GM23338 (cell line): ENCODE measurements at regions not wholly inside any gene's neighbourhood (a gene's known extent, or its start where the extent isn't known, plus 50 kb on each side); places are given as distances from the start of the nearest gene placed in this dataset.
"Not testable (repeated sequence)": the region's sequence is repeated elsewhere in the genome, so short reads cannot be mapped to it uniquely, and the experiment has no call there.

Experiments
- CREB1 ChIP-seq: fragments of 250-450 bp; sonication (Bioruptor Pico); IDR thresholded peaks from 2 replicates; pipeline ENCODE4 v1.5.0; 2020; ENCODE audit warnings: low read depth, mild to moderate bottlenecking, moderate library complexity
- CTCF ChIP-seq, 2 experiments: fragments of 200-600 bp in 1 of 2; sonication (generic) in 1 of 2; conservative IDR thresholded peaks; 2 replicates each; pipeline versions ENCODE4 v1.5.1 to v1.6.1; 2016 to 2017; ENCODE audit warnings: antibody characterized with exemption in 2 of 2, low read depth in 2 of 2, mild to moderate bottlenecking in 2 of 2, moderate library complexity in 1 of 2
- EZH2 ChIP-seq: fragments of 200-600 bp; sonication (generic); IDR thresholded peaks from one replicate; pipeline ENCODE4 v1.8.0; 2017; ENCODE audit warnings: antibody characterized with exemption, mild to moderate bottlenecking, low read depth; ENCODE audit not compliant: unreplicated experiment
- EZH2phosphoT487 ChIP-seq: fragments of 200-600 bp; sonication (generic); IDR thresholded peaks from one replicate; pipeline ENCODE4 v1.8.1; 2018; ENCODE audit warnings: antibody characterized with exemption; ENCODE audit not compliant: unreplicated experiment
- JUNB ChIP-seq: IDR thresholded peaks from one replicate; pipeline ENCODE4 v1.6.1; 2016; ENCODE audit warnings: antibody characterized with exemption; ENCODE audit not compliant: unreplicated experiment
- NANOG ChIP-seq: IDR thresholded peaks from 2 replicates; pipeline ENCODE4 v1.6.1; 2016; ENCODE audit warnings: antibody characterized with exemption, borderline replicate concordance
- POLR2AphosphoS5 ChIP-seq: IDR thresholded peaks from 2 replicates; pipeline ENCODE4 v1.6.1; 2016; ENCODE audit warnings: antibody characterized with exemption, low read depth
- REST ChIP-seq: IDR thresholded peaks from one replicate; pipeline ENCODE4 v1.6.1; 2018; ENCODE audit warnings: antibody characterized with exemption; ENCODE audit not compliant: unreplicated experiment
- STAT1 ChIP-seq: IDR thresholded peaks from one replicate; pipeline ENCODE4 v1.6.1; 2016; ENCODE audit warnings: antibody characterized with exemption; ENCODE audit not compliant: unreplicated experiment
- ZNF114 ChIP-seq: fragments of 250-450 bp; sonication (Bioruptor Pico); IDR thresholded peaks from 2 replicates; pipeline ENCODE4 v1.5.0; 2020; ENCODE audit warnings: mild to moderate bottlenecking, moderate library complexity
- ZNF331 ChIP-seq: fragments of 250-450 bp; sonication (Bioruptor Pico); IDR thresholded peaks from 2 replicates; pipeline ENCODE4 v1.5.0; 2020; ENCODE audit warnings: low read depth, mild to moderate bottlenecking, moderate library complexity
- TF ChIP-seq, protein P1 (sequence below): IDR thresholded peaks from 2 replicates; pipeline ENCODE4 v1.6.1; 2016; ENCODE audit warnings: antibody characterized with exemption

- not testable (repeated sequence) for TF ChIP-seq CTCF (conservative IDR thresholded peaks at IDR 0.05; ENCODE audit: low read depth in 2 of 2); ZNF114 (CRISPR knock-in tag); EZH2; POLR2AphosphoS5; CREB1 (CRISPR knock-in tag); EZH2phosphoT487; ZNF331 (CRISPR knock-in tag); REST; JUNB; STAT1; NANOG
- TF ChIP-seq, protein P1, sequence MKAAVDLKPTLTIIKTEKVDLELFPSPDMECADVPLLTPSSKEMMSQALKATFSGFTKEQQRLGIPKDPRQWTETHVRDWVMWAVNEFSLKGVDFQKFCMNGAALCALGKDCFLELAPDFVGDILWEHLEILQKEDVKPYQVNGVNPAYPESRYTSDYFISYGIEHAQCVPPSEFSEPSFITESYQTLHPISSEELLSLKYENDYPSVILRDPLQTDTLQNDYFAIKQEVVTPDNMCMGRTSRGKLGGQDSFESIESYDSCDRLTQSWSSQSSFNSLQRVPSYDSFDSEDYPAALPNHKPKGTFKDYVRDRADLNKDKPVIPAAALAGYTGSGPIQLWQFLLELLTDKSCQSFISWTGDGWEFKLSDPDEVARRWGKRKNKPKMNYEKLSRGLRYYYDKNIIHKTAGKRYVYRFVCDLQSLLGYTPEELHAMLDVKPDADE: not testable (repeated sequence)
Observed at GRCh38 chr6:168932171-168932570, 321.5 kb downstream of the THBS2 start.
